ENCODE measurements at regions not wholly inside any gene's neighbourhood (a gene's known extent, or its start where the extent isn't known, plus 50 kb on each side); places are given as distances from the start of the nearest gene placed in this dataset.

GRCh38 chr2:30311711-30312110 lies 80.4 kb downstream of the LBH start:
- no peak for TF ChIP-seq CTCF (IDR thresholded peaks at IDR 0.05)
- TF ChIP-seq EP300 (IDR thresholded peaks at IDR 0.05), result no peak
- TF ChIP-seq POLR2A (IDR thresholded peaks at IDR 0.05), result no peak
- TF ChIP-seq POLR2AphosphoS5 (IDR thresholded peaks at IDR 0.05), result no peak
